Stimulated activated CD4-positive, alpha-beta T cell treated with anti-CD3 and anti-CD28 coated beads, Interleukin-15, amount 100 ng/mL, for 48 hours (primary cell): ENCODE measurements at regions not wholly inside any gene's neighbourhood (a gene's known extent, or its start where the extent isn't known, plus 50 kb on each side); places are given as distances from the start of the nearest gene placed in this dataset.
"Not testable (repeated sequence)": the region's sequence is repeated elsewhere in the genome, so short reads cannot be mapped to it uniquely, and the experiment has no call there.

ENCODE experiments used
- DNase-seq, 2 donors: peaks; one replicate each; pipeline ENCODE4 v3.0.0-alpha.2; 2020; ENCODE audit warnings: low read depth in 2 of 2

- no peak for DNase-seq
Observed at GRCh38 chr14:82811246-82811645, 1277.6 kb upstream of the SEL1L start.

GRCh38 chr14:82814339-82814738, 1280.7 kb upstream of the SEL1L start:
- DNase-seq: not testable (repeated sequence)

- DNase-seq: no peak
Observed at GRCh38 chr14:82830596-82830995, 1296.9 kb upstream of the SEL1L start.

- no peak for DNase-seq
Observed at GRCh38 chr14:82836256-82836950, 1302.8 kb upstream of the SEL1L start.

- DNase-seq: no peak
Observed at GRCh38 chr14:82837611-82838140, 1304.0 kb upstream of the SEL1L start.

- no peak for DNase-seq
Observed at GRCh38 chr14:82850576-82850975, 1316.9 kb upstream of the SEL1L start.

GRCh38 chr14:82854131-82854530, 1320.5 kb upstream of the SEL1L start:
- DNase-seq: no peak

- DNase-seq: no peak
Observed at GRCh38 chr14:82854901-82855300, 1321.2 kb upstream of the SEL1L start.

- DNase-seq: no peak
Observed at GRCh38 chr14:82855912-82856391, 1322.3 kb upstream of the SEL1L start.

GRCh38 chr14:82861313-82861712, 1327.7 kb upstream of the SEL1L start:
- DNase-seq: no peak

GRCh38 chr14:82872494-82872893, 1338.8 kb upstream of the SEL1L start:
- no peak for DNase-seq

GRCh38 chr14:82878951-82879350, 1345.3 kb upstream of the SEL1L start:
- DNase-seq: no peak

GRCh38 chr14:82879949-82880535, 1346.4 kb upstream of the SEL1L start:
- DNase-seq: no peak

GRCh38 chr14:82886670-82887069, 1353.0 kb upstream of the SEL1L start:
- DNase-seq: no peak

GRCh38 chr14:82889701-82890100, 1356.0 kb upstream of the SEL1L start:
- DNase-seq: no peak

- DNase-seq: no peak
Observed at GRCh38 chr14:82896476-82896875, 1362.8 kb upstream of the SEL1L start.

- DNase-seq: no peak
Observed at GRCh38 chr14:82897469-82898308, 1364.0 kb upstream of the SEL1L start.

GRCh38 chr14:82905762-82906161, 1372.1 kb upstream of the SEL1L start:
- no peak for DNase-seq

GRCh38 chr14:82911930-82912329, 1378.3 kb upstream of the SEL1L start:
- no peak for DNase-seq

GRCh38 chr14:82913396-82913795, 1379.7 kb upstream of the SEL1L start:
- no peak for DNase-seq

- DNase-seq: no peak
Observed at GRCh38 chr14:82915381-82915780, 1381.7 kb upstream of the SEL1L start.

GRCh38 chr14:82935691-82936090, 1402.0 kb upstream of the SEL1L start:
- DNase-seq: no peak
